DND-41 (cell line): ENCODE measurements at regions not wholly inside any gene's neighbourhood (a gene's known extent, or its start where the extent isn't known, plus 50 kb on each side); places are given as distances from the start of the nearest gene placed in this dataset.

ENCODE experiments used
- ATAC-seq: fragments of 200-7000 bp; cut with Tn5 transposase; 3 replicates; pipeline ENCODE4 v1.9.1; 2021; ENCODE audit warnings: low read depth; ENCODE audit not compliant: insufficient read depth
- DNase-seq: peaks from one replicate; pipeline ENCODE4 v3.0.0-alpha.2; 2020
- H2AFZ ChIP-seq: 2 replicates; pipeline ENCODE4 v1.6.0; 2012; ENCODE audit warnings: low read depth, low read length
- H3K27ac ChIP-seq: 2 replicates; pipeline ENCODE4 v1.5.1; 2012; ENCODE audit warnings: low read length, inconsistent platforms
- H3K27me3 ChIP-seq: fragments of 200-600 bp; sonication (generic); 2 replicates; pipeline ENCODE4 v1.6.0; 2012; ENCODE audit warnings: low read length, mild to moderate bottlenecking, inconsistent platforms; ENCODE audit not compliant: insufficient read depth, poor library complexity
- H3K36me3 ChIP-seq: 2 replicates; pipeline ENCODE4 v1.5.1; 2012; ENCODE audit warnings: low read length, inconsistent platforms; ENCODE audit not compliant: insufficient read depth
- H3K4me1 ChIP-seq: 2 replicates; pipeline ENCODE4 v1.5.1; 2012; ENCODE audit warnings: mild to moderate bottlenecking, low read length; ENCODE audit not compliant: insufficient read depth
- H3K4me2 ChIP-seq: 2 replicates; pipeline ENCODE4 v1.6.0; 2012; ENCODE audit warnings: mild to moderate bottlenecking, moderate library complexity, low read length, inconsistent platforms; ENCODE audit not compliant: insufficient read depth
- H3K4me3 ChIP-seq, 2 experiments: fragments of 200-600 bp in 1 of 2; shearing (Covaris generic) in 1 of 2; 2 replicates each; pipeline ENCODE4 v1.5.1; 2012 to 2016; ENCODE audit warnings: inconsistent platforms in 2 of 2, low read length in 2 of 2, mild to moderate bottlenecking in 2 of 2, low read depth in 1 of 2, moderate library complexity in 1 of 2
- H3K79me2 ChIP-seq: 2 replicates; pipeline ENCODE4 v1.6.0; 2012; ENCODE audit warnings: low read length, inconsistent platforms; ENCODE audit not compliant: insufficient read depth
- H3K9ac ChIP-seq: 2 replicates; pipeline ENCODE4 v1.6.0; 2012; ENCODE audit warnings: low read depth, mild to moderate bottlenecking, inconsistent platforms, low read length, moderate library complexity
- H3K9me3 ChIP-seq: 2 replicates; pipeline ENCODE4 v1.5.1; 2012; ENCODE audit warnings: low read length, moderate library complexity, mild to moderate bottlenecking, inconsistent platforms; ENCODE audit not compliant: insufficient read depth, severe bottlenecking
- H4K20me1 ChIP-seq: 2 replicates; pipeline ENCODE4 v1.6.0; 2012; ENCODE audit warnings: low read length; ENCODE audit not compliant: insufficient read depth
- EZH2 ChIP-seq: IDR thresholded peaks from 3 replicates; pipeline ENCODE4 v1.6.1; 2012; ENCODE audit warnings: borderline replicate concordance, low read depth, mild to moderate bottlenecking, moderate library complexity, low read length, inconsistent platforms; ENCODE audit not compliant: severe bottlenecking
- TF ChIP-seq, protein P1 (sequence below): IDR thresholded peaks from 2 replicates; pipeline ENCODE4 v1.5.1; 2012; ENCODE audit warnings: borderline replicate concordance, low read length, moderate library complexity, mild to moderate bottlenecking; ENCODE audit not compliant: poor library complexity, severe bottlenecking; ENCODE audit errors: extremely low read depth

GRCh38 chr14:29339494-29340172 is 573.0 kb downstream of the FOXG1 start:
- TF ChIP-seq, protein P1, sequence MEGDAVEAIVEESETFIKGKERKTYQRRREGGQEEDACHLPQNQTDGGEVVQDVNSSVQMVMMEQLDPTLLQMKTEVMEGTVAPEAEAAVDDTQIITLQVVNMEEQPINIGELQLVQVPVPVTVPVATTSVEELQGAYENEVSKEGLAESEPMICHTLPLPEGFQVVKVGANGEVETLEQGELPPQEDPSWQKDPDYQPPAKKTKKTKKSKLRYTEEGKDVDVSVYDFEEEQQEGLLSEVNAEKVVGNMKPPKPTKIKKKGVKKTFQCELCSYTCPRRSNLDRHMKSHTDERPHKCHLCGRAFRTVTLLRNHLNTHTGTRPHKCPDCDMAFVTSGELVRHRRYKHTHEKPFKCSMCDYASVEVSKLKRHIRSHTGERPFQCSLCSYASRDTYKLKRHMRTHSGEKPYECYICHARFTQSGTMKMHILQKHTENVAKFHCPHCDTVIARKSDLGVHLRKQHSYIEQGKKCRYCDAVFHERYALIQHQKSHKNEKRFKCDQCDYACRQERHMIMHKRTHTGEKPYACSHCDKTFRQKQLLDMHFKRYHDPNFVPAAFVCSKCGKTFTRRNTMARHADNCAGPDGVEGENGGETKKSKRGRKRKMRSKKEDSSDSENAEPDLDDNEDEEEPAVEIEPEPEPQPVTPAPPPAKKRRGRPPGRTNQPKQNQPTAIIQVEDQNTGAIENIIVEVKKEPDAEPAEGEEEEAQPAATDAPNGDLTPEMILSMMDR: no peak
- TF ChIP-seq EZH2: no peak
- Histone ChIP-seq H3K36me3 (no peaks in the 10 kb centered on the region), H3K9ac (no peak overlapping the region), H4K20me1 (no peaks in the 10 kb centered on the region), H3K4me1 (no peaks in the 10 kb centered on the region), H3K79me2 (no peaks in the 10 kb centered on the region), H3K9me3 (no peaks in the 10 kb centered on the region), H3K4me2 (no peak overlapping the region), H3K27me3 (no peaks in the 10 kb centered on the region), H3K4me3 (no peak overlapping the region), H2AFZ (no peak overlapping the region), H3K27ac (no peak overlapping the region)
- DNase-seq (no peak), ATAC-seq (no peak)

- Histone ChIP-seq H3K27ac (no peak overlapping the region), H3K36me3 (no peaks in the 10 kb centered on the region), H3K9ac (no peak overlapping the region), H4K20me1 (no peaks in the 10 kb centered on the region), H3K4me2 (no peak overlapping the region), H3K4me1 (no peaks in the 10 kb centered on the region), H3K79me2 (no peaks in the 10 kb centered on the region), H3K4me3 (no peak overlapping the region), H3K27me3 (no peaks in the 10 kb centered on the region), H2AFZ (no peak overlapping the region), H3K9me3 (no peaks in the 10 kb centered on the region)
- ATAC-seq (no peak), DNase-seq (no peak)
- no peak for TF ChIP-seq EZH2
- TF ChIP-seq, protein P1: no peak
These were observed 579.1 kb downstream of the PRKD1 start for GRCh38 chr14:29348504-29348903.

DNA sequence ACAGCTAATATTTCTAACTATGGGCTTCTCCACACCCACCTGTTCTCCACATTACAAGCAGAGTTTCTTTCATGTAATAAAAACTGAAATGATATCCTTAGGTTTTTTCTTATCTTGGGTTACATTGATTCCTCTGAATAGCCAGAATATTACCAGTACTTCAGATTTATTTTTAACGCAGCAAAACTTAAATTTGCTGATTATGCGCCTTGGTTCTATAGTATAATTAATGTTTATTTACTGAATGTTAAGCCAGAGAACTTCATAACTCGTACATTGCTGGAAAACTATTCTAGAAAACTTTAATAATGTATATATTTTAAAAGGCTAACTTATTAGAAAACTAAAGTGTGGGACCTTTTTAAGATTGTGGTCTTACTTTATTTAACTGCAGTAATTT is 577.2 kb downstream of the PRKD1 start:
- H3K9ac ChIP-seq: no peak overlapping the region
- H3K4me1 ChIP-seq: no peaks in the 10 kb centered on the region
- TF ChIP-seq, protein P1: no peak
- no peak for TF ChIP-seq EZH2
- DNase-seq (no peak), ATAC-seq (no peak)
- H3K4me3 ChIP-seq: no peak overlapping the region
- no peak overlapping the region for H3K27ac ChIP-seq
- H3K9me3 ChIP-seq: no peaks in the 10 kb centered on the region
- H2AFZ ChIP-seq: no peak overlapping the region
- no peaks in the 10 kb centered on the region for H3K27me3 ChIP-seq
- H3K79me2 ChIP-seq: no peaks in the 10 kb centered on the region
- H3K4me2 ChIP-seq: no peak overlapping the region
- no peaks in the 10 kb centered on the region for H4K20me1 ChIP-seq
- no peaks in the 10 kb centered on the region for H3K36me3 ChIP-seq
